ENCODE measurements at regions not wholly inside any gene's neighbourhood (a gene's known extent, or its start where the extent isn't known, plus 50 kb on each side); places are given as distances from the start of the nearest gene placed in this dataset.
A peak's percentile ranks its signal among the peaks of the same experiment; 100 is the strongest.

- intact Hi-C loops (cut with DNase I; ENCODE audit: low total_unique reads) (no loop called here), in situ Hi-C loops (cut with MboI; ENCODE audit: low sequenced_read_pairs in 4 of 4) (no loop called here)
- Histone ChIP-seq H3K36me3 (no peaks in the 10 kb centered on the region), H3K4me3 (no peak overlapping the region), H3K27me3 (peaks cover 0 to 11% (median 3%) of the 10 kb centered on the region in 3 donors), H3K9me3 (no peaks in the 10 kb centered on the region), H3K4me1 (no peaks in the 10 kb centered on the region), H3K27ac (no peak overlapping the region)
- ATAC-seq (no peak), DNase-seq (peak in 1 of 2 donors; percentile 1)
- TF ChIP-seq CTCF (IDR thresholded peaks at IDR 0.05 in 4 of 5, conservative IDR thresholded peaks at IDR 0.05 in 1 of 5) (no peak), POLR2A (IDR thresholded peaks at IDR 0.05) (no peak)
Observed at GRCh38 chr4:3687538-3687937, 78.6 kb upstream of the ADRA2C start.

GRCh38 chr4:3686753-3687152 lies 79.4 kb upstream of the ADRA2C start:
- ATAC-seq (no peak), DNase-seq (no peak)
- Histone ChIP-seq H3K36me3 (no peaks in the 10 kb centered on the region), H3K4me1 (no peaks in the 10 kb centered on the region), H3K4me3 (no peak overlapping the region), H3K9me3 (no peaks in the 10 kb centered on the region), H3K27me3 (peaks cover 0 to 11% (median 3%) of the 10 kb centered on the region in 3 donors), H3K27ac (no peak overlapping the region)
- in situ Hi-C loops (cut with MboI; ENCODE audit: low sequenced_read_pairs in 4 of 4) (no loop called here), intact Hi-C loops (cut with DNase I; ENCODE audit: low total_unique reads) (no loop called here)
- no peak for TF ChIP-seq POLR2A (IDR thresholded peaks at IDR 0.05)
- no peak for TF ChIP-seq CTCF (IDR thresholded peaks at IDR 0.05 in 4 of 5, conservative IDR thresholded peaks at IDR 0.05 in 1 of 5)

- no peaks in the 10 kb centered on the region for H3K9me3 ChIP-seq
- no peak overlapping the region for H3K4me3 ChIP-seq
- no peaks in the 10 kb centered on the region for H3K4me1 ChIP-seq
- H3K27ac ChIP-seq: no peak overlapping the region
- H3K36me3 ChIP-seq: no peaks in the 10 kb centered on the region
- H3K27me3 ChIP-seq: peaks cover 0 to 9% (median 3%) of the 10 kb centered on the region in 3 donors
- in situ Hi-C loops (cut with MboI; ENCODE audit: low sequenced_read_pairs in 4 of 4): no loop called here
- intact Hi-C loops (cut with DNase I; ENCODE audit: low total_unique reads): no loop called here
- TF ChIP-seq CTCF (IDR thresholded peaks at IDR 0.05 in 4 of 5, conservative IDR thresholded peaks at IDR 0.05 in 1 of 5) (no peak), POLR2A (IDR thresholded peaks at IDR 0.05) (no peak)
- DNase-seq (peak in 1 of 2 donors; percentile 3), ATAC-seq (no peak)
Observed at GRCh38 chr4:3685081-3685645, 81.0 kb upstream of the ADRA2C start.

GRCh38 chr4:3684546-3684945 lies 81.6 kb upstream of the ADRA2C start:
- intact Hi-C loops (cut with DNase I; ENCODE audit: low total_unique reads): no loop called here
- H3K36me3 ChIP-seq: no peaks in the 10 kb centered on the region
- H3K4me1 ChIP-seq: no peaks in the 10 kb centered on the region
- peak in 1 of 2 donors; percentile 2 for DNase-seq
- in situ Hi-C loops (cut with MboI; ENCODE audit: low sequenced_read_pairs in 4 of 4): no loop called here
- no peak overlapping the region for H3K4me3 ChIP-seq
- no peak for ATAC-seq
- no peaks in the 10 kb centered on the region for H3K9me3 ChIP-seq
- TF ChIP-seq CTCF (IDR thresholded peaks at IDR 0.05 in 4 of 5, conservative IDR thresholded peaks at IDR 0.05 in 1 of 5): no peak
- no peak for TF ChIP-seq POLR2A (IDR thresholded peaks at IDR 0.05)
- no peak overlapping the region for H3K27ac ChIP-seq
- H3K27me3 ChIP-seq: peaks cover 0 to 10% (median 3%) of the 10 kb centered on the region in 3 donors

All from gastrocnemius medialis (tissue), 4 donors.